Panc1 (cell line): ENCODE measurements at regions not wholly inside any gene's neighbourhood (a gene's known extent, or its start where the extent isn't known, plus 50 kb on each side); places are given as distances from the start of the nearest gene placed in this dataset.

Source experiments
- ATAC-seq: fragments of 200-7000 bp; cut with Tn5 transposase; 2 replicates; pipeline ENCODE4 v1.9.1; 2020; ENCODE audit warnings: mild to moderate bottlenecking, moderate library complexity
- BruUV-seq: library from RNA; stranded (reverse); fragments of 400-500 nt; replicated peaks from 2 replicates; lab custom pipeline; 2021; lab: Mats Ljungman, UMichigan
- CTCF ChIA-PET: fragments of 300-600 bp; sonication (Branson Sonifier 250); formaldehyde crosslinking; loops from one replicate; lab custom pipeline; 2022; ENCODE audit warnings: antibody characterized with exemption; lab: Charles Lee
- POLR2A ChIA-PET: fragments of 300-600 bp; sonication (Branson Sonifier 250); formaldehyde crosslinking; loops from one replicate; lab custom pipeline; 2022; ENCODE audit warnings: antibody characterized with exemption; lab: Charles Lee
- DNase-seq: peaks from one replicate; pipeline ENCODE4 v3.0.0-alpha.2; 2010; ENCODE audit warnings: low read depth, low spot score
- H3K27ac ChIP-seq: 2 replicates; pipeline ENCODE4 v1.5.1; 2011; ENCODE audit warnings: mild to moderate bottlenecking, low read length, inconsistent platforms
- H3K27me3 ChIP-seq: fragments of 200-500 bp; sonication (Bioruptor generic); 2 replicates; pipeline ENCODE4 v1.6.0; 2014; ENCODE audit warnings: low read length, inconsistent platforms; ENCODE audit not compliant: control insufficient read depth, insufficient read depth
- H3K36me3 ChIP-seq: fragments of 200-500 bp; sonication (Bioruptor generic); 2 replicates; pipeline ENCODE4 v1.5.1; 2014; ENCODE audit warnings: inconsistent platforms, mild to moderate bottlenecking, low read length, moderate library complexity; ENCODE audit not compliant: control insufficient read depth, insufficient read depth
- H3K4me1 ChIP-seq: 2 replicates; pipeline ENCODE4 v1.5.1; 2011; ENCODE audit warnings: inconsistent platforms, mild to moderate bottlenecking, low read length, moderate library complexity; ENCODE audit not compliant: control insufficient read depth, insufficient read depth
- H3K4me3 ChIP-seq, 2 experiments: 2 replicates each; pipeline ENCODE4 v1.5.1; 2011 to 2012; ENCODE audit warnings: low read depth in 2 of 2, low read length in 2 of 2, mild to moderate bottlenecking in 2 of 2, inconsistent platforms in 1 of 2, moderate library complexity in 1 of 2
- H3K9me3 ChIP-seq: fragments of 200-500 bp; sonication (Bioruptor generic); 2 replicates; pipeline ENCODE4 v1.5.1; 2014; ENCODE audit warnings: low read depth, mild to moderate bottlenecking, inconsistent platforms, low read length, moderate library complexity; ENCODE audit not compliant: control insufficient read depth, insufficient read depth
- CTCF ChIP-seq: fragments of 450-650 bp; IDR thresholded peaks from 2 replicates; pipeline ENCODE4 v1.5.1; 2017; ENCODE audit warnings: mild to moderate bottlenecking
- POLR2AphosphoS5 ChIP-seq: IDR thresholded peaks from 2 replicates; pipeline ENCODE4 v1.6.1; 2012; ENCODE audit warnings: mild to moderate bottlenecking, low read depth, low read length, moderate library complexity
- REST ChIP-seq, 2 experiments: IDR thresholded peaks; 2 replicates each; pipeline ENCODE4 v1.6.1; 2011 to 2012; ENCODE audit warnings: low read depth in 2 of 2, control low read depth in 1 of 2, low read length in 1 of 2, mild to moderate bottlenecking in 1 of 2, moderate library complexity in 1 of 2; ENCODE audit not compliant: insufficient read depth in 1 of 2
- SIN3A ChIP-seq: IDR thresholded peaks from 2 replicates; pipeline ENCODE4 v1.6.1; 2012; ENCODE audit warnings: low read depth, mild to moderate bottlenecking, low read length, moderate library complexity, borderline replicate concordance; ENCODE audit not compliant: insufficient read depth
- TCF7L2 ChIP-seq: IDR thresholded peaks from 2 replicates; pipeline ENCODE4 v1.6.1; 2011; ENCODE audit warnings: mild to moderate bottlenecking, low read depth, low read length, inconsistent platforms
- in situ Hi-C: cut with HindIII; loops from 2 replicates; pipeline ENCODE4 v1.10.0; 2016; ENCODE audit warnings: low sequenced_read_pairs, low pct_unique_long_range_greater_than_20kb
- intact Hi-C: fragments of 100-400 bp; cut with micrococcal nuclease; formaldehyde crosslinking; loops from one replicate; pipeline ENCODE4 v1.10.0; 2022; ENCODE audit not compliant: unreplicated experiment

GRCh38 chr7:106402898-106403297 is 118.1 kb upstream of the NAMPT start:
- no peak overlapping the region for H3K4me3 ChIP-seq
- DNase-seq (no peak), ATAC-seq (no peak)
- no peaks in the 10 kb centered on the region for H3K9me3 ChIP-seq
- peaks cover 4% of the 10 kb centered on the region for H3K27me3 ChIP-seq
- in situ Hi-C loops: no loop called here
- TF ChIP-seq REST (IDR thresholded peaks at IDR 0.05; ENCODE audit: insufficient read depth in 1 of 2, low read depth in 2 of 2, low read length in 1 of 2) (no peak), CTCF (no peak), POLR2AphosphoS5 (no peak)
- no peaks in the 10 kb centered on the region for H3K36me3 ChIP-seq
- ChIA-PET POLR2A (no interaction called here), CTCF (no interaction called here)
- no peak overlapping the region for H3K27ac ChIP-seq
- no TSS peak for BruUV-seq
- intact Hi-C loops: no loop called here
- H3K4me1 ChIP-seq: no peaks in the 10 kb centered on the region

- in situ Hi-C loops: no loop called here
- H3K27me3 ChIP-seq: peaks cover 2% of the 10 kb centered on the region
- no peaks in the 10 kb centered on the region for H3K36me3 ChIP-seq
- H3K9me3 ChIP-seq: no peaks in the 10 kb centered on the region
- no peaks in the 10 kb centered on the region for H3K4me1 ChIP-seq
- intact Hi-C loops: no loop called here
- ATAC-seq (no peak), DNase-seq (no peak)
- no peak overlapping the region for H3K27ac ChIP-seq
- BruUV-seq: no TSS peak
- H3K4me3 ChIP-seq: no peak overlapping the region
- TF ChIP-seq POLR2AphosphoS5 (no peak), SIN3A (no peak), TCF7L2 (no peak), REST (IDR thresholded peaks at IDR 0.05; ENCODE audit: insufficient read depth in 1 of 2, low read depth in 2 of 2, low read length in 1 of 2) (no peak), CTCF (no peak)
- ChIA-PET CTCF (no interaction called here), POLR2A (no interaction called here)
These were observed 116.1 kb upstream of the NAMPT start for GRCh38 chr7:106400923-106401322.
